ENCODE measurements at regions not wholly inside any gene's neighbourhood (a gene's known extent, or its start where the extent isn't known, plus 50 kb on each side); places are given as distances from the start of the nearest gene placed in this dataset.

DNA sequence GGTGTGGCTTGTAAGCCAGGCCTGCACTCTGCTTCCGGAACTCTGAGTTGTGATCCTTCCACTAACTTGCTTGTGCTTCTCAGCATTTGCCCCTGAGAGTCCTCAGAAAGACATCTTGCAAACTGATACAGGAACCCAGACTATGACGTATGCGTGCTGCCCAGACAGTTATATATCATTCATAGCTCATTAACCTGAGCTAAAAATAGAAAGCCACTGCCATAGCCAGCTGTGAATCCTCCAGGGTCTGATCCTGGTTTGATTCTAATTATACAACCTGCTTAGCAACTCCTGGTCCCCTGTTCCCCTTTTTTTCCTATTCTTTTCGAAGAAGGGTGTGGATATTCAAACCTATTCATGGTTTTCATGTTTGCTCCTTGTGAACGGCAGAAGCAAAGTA, 63.7 kb downstream of the MARCHF4 start:
- TF ChIP-seq, protein P1, sequence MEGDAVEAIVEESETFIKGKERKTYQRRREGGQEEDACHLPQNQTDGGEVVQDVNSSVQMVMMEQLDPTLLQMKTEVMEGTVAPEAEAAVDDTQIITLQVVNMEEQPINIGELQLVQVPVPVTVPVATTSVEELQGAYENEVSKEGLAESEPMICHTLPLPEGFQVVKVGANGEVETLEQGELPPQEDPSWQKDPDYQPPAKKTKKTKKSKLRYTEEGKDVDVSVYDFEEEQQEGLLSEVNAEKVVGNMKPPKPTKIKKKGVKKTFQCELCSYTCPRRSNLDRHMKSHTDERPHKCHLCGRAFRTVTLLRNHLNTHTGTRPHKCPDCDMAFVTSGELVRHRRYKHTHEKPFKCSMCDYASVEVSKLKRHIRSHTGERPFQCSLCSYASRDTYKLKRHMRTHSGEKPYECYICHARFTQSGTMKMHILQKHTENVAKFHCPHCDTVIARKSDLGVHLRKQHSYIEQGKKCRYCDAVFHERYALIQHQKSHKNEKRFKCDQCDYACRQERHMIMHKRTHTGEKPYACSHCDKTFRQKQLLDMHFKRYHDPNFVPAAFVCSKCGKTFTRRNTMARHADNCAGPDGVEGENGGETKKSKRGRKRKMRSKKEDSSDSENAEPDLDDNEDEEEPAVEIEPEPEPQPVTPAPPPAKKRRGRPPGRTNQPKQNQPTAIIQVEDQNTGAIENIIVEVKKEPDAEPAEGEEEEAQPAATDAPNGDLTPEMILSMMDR (IDR thresholded peaks at IDR 0.05; ENCODE audit: low read depth, low read length), result no peak
- no peak for DNase-seq (ENCODE audit: extremely low read depth, low read depth)

DNA sequence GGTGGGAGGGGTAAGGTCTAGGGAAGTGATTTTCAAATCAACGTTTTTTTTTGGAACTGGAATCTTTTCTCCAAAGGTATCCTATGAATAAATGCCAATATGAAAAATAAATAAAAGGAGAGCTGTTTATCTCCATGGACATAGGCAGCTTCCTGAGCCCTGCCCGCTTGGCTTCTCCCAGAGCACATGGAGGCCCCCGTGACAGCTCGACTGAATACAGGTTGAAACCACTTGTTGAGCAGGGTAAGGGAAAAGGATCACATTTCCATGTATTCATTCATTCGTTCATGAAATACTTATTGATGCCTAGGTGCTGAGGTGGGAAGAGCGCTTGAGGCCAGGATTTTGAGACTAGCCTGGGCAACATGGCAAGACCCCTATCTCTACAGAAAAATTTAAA, 64.8 kb downstream of the MARCHF4 start:
- no peak for DNase-seq (ENCODE audit: extremely low read depth, low read depth)
- TF ChIP-seq, protein P1 (IDR thresholded peaks at IDR 0.05; ENCODE audit: low read depth, low read length), result no peak

DNA sequence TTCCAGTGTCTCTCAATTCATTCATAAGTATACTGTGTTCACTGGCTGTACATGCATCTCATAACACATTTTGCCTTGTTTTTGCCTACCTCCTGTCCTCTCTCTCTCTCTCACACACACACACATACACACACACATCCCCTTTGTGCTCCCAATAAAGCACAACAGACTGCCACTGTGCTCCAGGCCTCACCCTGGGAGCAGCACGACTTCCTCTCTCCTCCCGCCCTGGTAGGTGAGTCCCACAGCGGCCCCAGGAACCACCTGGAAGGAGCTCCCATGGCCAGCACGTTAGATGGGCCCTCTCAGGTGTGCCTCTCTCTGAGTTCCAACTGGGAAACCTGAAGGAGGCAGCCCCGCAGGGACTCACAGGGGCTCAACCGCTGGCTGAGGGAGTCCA, 65.4 kb downstream of the MARCHF4 start:
- DNase-seq (ENCODE audit: extremely low read depth, low read depth), result no peak
- TF ChIP-seq, protein P1 (IDR thresholded peaks at IDR 0.05; ENCODE audit: low read depth, low read length), result no peak

DNA sequence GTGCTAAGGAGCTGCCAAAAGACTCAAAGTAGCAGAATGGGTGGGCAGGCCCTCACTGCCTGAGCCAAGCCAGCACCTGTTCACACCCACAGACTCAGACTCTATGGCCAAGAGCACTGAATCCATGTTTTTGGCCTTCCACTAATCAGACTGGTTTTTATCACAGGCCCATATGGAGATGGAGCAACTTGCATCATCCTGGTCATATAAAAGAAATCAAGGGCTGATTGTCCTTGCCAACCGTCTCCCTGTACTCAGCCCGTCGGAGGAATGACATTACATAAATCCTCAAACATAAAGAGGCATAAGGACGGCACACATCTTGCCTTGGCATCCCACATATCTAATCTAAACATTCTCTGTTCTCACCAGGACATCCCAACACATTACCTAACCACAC, 66.7 kb downstream of the MARCHF4 start:
- DNase-seq (ENCODE audit: extremely low read depth, low read depth), result no peak
- TF ChIP-seq, protein P1 (IDR thresholded peaks at IDR 0.05; ENCODE audit: low read depth, low read length), result no peak

DNA sequence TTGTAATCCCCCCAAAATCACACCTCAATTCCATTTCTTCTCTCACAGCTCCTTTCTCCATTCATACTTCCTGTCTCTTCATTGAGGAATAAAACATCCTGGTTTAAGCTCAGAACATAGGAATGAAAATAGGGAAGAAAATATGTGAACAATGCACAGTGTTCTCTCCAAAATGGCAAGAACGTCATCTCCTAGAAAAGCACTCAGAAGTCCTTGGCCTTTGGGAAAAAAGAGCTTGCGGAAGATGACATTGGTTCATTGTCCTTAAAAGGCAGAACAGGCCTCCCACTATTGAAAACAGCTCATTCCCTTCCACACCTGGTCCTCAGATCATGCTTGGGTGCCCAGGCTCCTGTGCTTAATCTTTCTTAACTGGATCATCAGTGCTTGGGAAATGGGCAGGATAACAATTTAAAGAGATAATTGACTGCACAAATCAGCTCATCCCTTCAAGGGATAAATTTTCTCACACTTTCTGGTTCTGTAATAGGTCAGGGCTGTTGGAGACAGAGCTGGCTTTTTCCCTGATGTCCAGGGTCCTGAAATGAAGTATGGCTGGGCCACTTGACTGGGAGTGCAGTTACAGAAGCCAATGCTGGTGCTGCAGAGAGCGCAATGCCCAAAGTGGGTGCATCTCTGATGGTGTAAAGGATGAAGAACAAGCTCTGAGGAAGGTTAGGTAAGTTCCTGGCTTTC, 69.2 kb downstream of the MARCHF4 start:
- DNase-seq (ENCODE audit: extremely low read depth, low read depth), result no peak
- TF ChIP-seq, protein P1 (IDR thresholded peaks at IDR 0.05; ENCODE audit: low read depth, low read length), result no peak

DNA sequence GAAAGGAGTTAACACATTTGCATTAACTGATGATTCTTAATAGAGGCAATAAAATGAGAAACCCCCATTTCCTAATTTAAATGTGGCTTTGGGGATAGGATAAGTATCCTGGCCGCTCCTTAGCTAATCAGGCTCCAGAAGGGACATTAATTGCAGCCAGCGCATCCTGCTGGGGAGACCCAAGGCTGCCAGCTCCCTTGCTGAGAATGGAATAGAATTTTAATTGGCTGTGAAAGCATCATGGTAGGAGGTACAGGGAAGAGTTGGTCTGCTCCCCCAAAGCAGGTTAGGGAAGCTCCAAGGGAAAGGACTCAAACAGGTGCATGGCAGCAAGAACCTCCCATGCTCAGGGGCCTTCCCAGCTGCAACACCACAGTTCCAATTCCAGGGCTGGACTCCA, 71.4 kb downstream of the MARCHF4 start:
- no peak for DNase-seq (ENCODE audit: extremely low read depth, low read depth)
- TF ChIP-seq, protein P1 (IDR thresholded peaks at IDR 0.05; ENCODE audit: low read depth, low read length), result no peak

DNA sequence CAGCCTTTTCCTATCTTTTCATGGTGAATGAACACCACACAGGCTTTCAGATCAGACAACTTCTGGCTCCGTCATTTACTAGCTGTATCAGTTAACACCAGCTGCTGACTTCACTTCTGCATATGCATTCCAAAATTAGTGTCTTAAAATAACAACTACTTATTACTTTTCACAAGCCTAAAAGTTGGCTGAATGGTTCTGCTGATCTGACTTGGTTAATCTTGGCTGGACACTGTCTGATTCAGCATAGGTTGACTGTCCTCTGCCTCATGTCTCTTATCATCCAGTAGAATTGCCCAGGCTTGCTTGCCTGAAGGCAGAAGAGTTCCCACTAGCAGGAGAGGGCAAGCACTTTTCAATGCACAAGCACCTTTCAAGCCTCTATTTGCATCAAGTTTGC, 72.7 kb downstream of the MARCHF4 start:
- DNase-seq (ENCODE audit: extremely low read depth, low read depth), result no peak

More for the DNA sequence above, 72.7 kb downstream of the MARCHF4 start:
- TF ChIP-seq, protein P1 (IDR thresholded peaks at IDR 0.05; ENCODE audit: low read depth, low read length), result no peak
